Ovary (tissue), 7 donors: ENCODE measurements at regions not wholly inside any gene's neighbourhood (a gene's known extent, or its start where the extent isn't known, plus 50 kb on each side); places are given as distances from the start of the nearest gene placed in this dataset.

Experiments used
- DNase-seq, 5 donors: peaks; one replicate each; pipeline ENCODE4 v3.0.0-alpha.2; 2019 to 2020
- H3K27ac ChIP-seq, 2 donors: fragments of 200-600 bp; one replicate each; pipeline versions ENCODE4 v1.5.1 to v1.8.0; 2019 to 2022
- H3K27me3 ChIP-seq: fragments of 200-600 bp; one replicate; pipeline ENCODE4 v1.8.0; 2022
- H3K36me3 ChIP-seq: fragments of 200-600 bp; sonication (generic); one replicate; pipeline ENCODE4 v1.5.1; 2019
- H3K4me1 ChIP-seq: one replicate; pipeline ENCODE4 v1.8.1; 2013; ENCODE audit warnings: mild to moderate bottlenecking, moderate library complexity; ENCODE audit not compliant: insufficient read depth
- H3K4me3 ChIP-seq: fragments of 200-600 bp; sonication (generic); one replicate; pipeline ENCODE4 v1.5.1; 2017
- H3K9me3 ChIP-seq, 2 donors: fragments of 200-600 bp in 1 of 2; sonication (generic) in 1 of 2; one replicate each; pipeline versions ENCODE4 v1.5.1 to v1.8.1; 2013 to 2019; ENCODE audit warnings: mild to moderate bottlenecking in 1 of 2, moderate library complexity in 1 of 2
- EP300 ChIP-seq: sonication (generic); formaldehyde crosslinking; IDR thresholded peaks from one replicate; pipeline ENCODE4 v1.6.1; 2017; ENCODE audit warnings: antibody characterized with exemption
- POLR2A ChIP-seq: fragments of 450-650 bp; IDR thresholded peaks from one replicate; pipeline ENCODE4 v1.6.1; 2017; ENCODE audit warnings: antibody characterized with exemption, mild to moderate bottlenecking, moderate library complexity
- WGBS, 3 donors: extraction: QIAGEN DNeasy Blood & Tissue Kit in 1 of 3; methylation state at CpG; one replicate each; pipeline versions ENCODE4 v1.1.5 to v1.1.7; 2013 to 2017; 5-methylcytosine and 5-hydroxymethylcytosine counted together
- intact Hi-C, 4 donors: fragments of 100-400 bp; cut with DNase I; formaldehyde crosslinking; loops; one replicate each; pipeline versions ENCODE4 v1.11.0 to v1.15.1; 2022 to 2023
- TF ChIP-seq, protein P1 (sequence below), 3 donors: fragments of 450-650 bp in 2 of 3; fragments of 200-600 bp in 1 of 3; IDR thresholded peaks; one replicate each; pipeline versions ENCODE4 v1.5.1 to v1.8.0; 2016 to 2022; ENCODE audit warnings: antibody characterized with exemption in 3 of 3, mild to moderate bottlenecking in 1 of 3
- donor health status: DM: no; HTN: no; CAD: no; lungs with moderate emphysema.
- donor health status: DM: no; HTN: no; CAD: no.
- donor health status: Bipolar disorder and iron deficiency.
- donor health status: DM: no; HTN: no; CAD: no.
- donor health status: DM: yes; HTN: yes; CAD: no.

- no peak overlapping the region for H3K4me3 ChIP-seq
- H3K27me3 ChIP-seq = no peaks in the 10 kb centered on the region
- 41 to 46% (median 46%) methylated on average over 3 of the region's 3 CpGs for WGBS, 3 donors
- no peak overlapping the region for H3K27ac ChIP-seq
- peaks cover 2% of the 10 kb centered on the region for H3K4me1 ChIP-seq
- no peaks in the 10 kb centered on the region for H3K9me3 ChIP-seq
- no peak for DNase-seq
- H3K36me3 ChIP-seq = no peaks in the 10 kb centered on the region
- intact Hi-C loops = no loop called here
- no peak for TF ChIP-seq POLR2A
- TF ChIP-seq EP300 = no peak
- TF ChIP-seq, protein P1, sequence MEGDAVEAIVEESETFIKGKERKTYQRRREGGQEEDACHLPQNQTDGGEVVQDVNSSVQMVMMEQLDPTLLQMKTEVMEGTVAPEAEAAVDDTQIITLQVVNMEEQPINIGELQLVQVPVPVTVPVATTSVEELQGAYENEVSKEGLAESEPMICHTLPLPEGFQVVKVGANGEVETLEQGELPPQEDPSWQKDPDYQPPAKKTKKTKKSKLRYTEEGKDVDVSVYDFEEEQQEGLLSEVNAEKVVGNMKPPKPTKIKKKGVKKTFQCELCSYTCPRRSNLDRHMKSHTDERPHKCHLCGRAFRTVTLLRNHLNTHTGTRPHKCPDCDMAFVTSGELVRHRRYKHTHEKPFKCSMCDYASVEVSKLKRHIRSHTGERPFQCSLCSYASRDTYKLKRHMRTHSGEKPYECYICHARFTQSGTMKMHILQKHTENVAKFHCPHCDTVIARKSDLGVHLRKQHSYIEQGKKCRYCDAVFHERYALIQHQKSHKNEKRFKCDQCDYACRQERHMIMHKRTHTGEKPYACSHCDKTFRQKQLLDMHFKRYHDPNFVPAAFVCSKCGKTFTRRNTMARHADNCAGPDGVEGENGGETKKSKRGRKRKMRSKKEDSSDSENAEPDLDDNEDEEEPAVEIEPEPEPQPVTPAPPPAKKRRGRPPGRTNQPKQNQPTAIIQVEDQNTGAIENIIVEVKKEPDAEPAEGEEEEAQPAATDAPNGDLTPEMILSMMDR (IDR thresholded peaks at IDR 0.05) = no peak
Measured at GRCh38 chr5:88503406-88503805, 234.8 kb upstream of the TMEM161B start.

DNA sequence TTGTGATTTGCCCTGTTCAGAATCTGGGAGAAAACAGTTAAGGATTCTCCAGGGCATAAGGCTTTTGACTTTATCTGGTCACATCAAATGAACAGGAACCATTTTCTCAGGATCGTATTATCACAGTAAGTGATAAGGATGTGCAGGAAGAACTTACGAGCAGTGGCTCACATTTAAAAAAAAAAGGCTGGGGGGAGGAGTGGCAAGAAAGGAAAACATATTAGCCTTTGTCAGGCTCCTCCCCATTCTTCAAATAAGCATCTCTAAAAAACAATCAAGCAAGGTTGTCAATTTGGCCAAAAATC, 234.3 kb upstream of the TMEM161B start:
- no peaks in the 10 kb centered on the region for H3K9me3 ChIP-seq
- WGBS, 3 donors = 0 to 2% (median 2%) methylated on average over 2 of the region's 2 CpGs
- H3K27me3 ChIP-seq = no peaks in the 10 kb centered on the region
- H3K36me3 ChIP-seq = no peaks in the 10 kb centered on the region
- TF ChIP-seq, protein P1 (IDR thresholded peaks at IDR 0.05) = no peak
- TF ChIP-seq EP300 (no peak), POLR2A (no peak)
- intact Hi-C loops = no loop called here
- DNase-seq = no peak
- H3K4me3 ChIP-seq = peak overlapping the region; percentile 44
- H3K4me1 ChIP-seq = peaks cover 2% of the 10 kb centered on the region
- H3K27ac ChIP-seq = no peak overlapping the region

GRCh38 chr5:88502179-88503040, 233.8 kb upstream of the TMEM161B start:
- 10 to 14% (median 13%) methylated on average over 6 of the region's 6 CpGs for WGBS, 3 donors
- H3K27me3 ChIP-seq = no peaks in the 10 kb centered on the region
- peaks cover 2% of the 10 kb centered on the region for H3K4me1 ChIP-seq
- no peaks in the 10 kb centered on the region for H3K36me3 ChIP-seq
- no peaks in the 10 kb centered on the region for H3K9me3 ChIP-seq
- no peak overlapping the region for H3K27ac ChIP-seq
- TF ChIP-seq POLR2A = no peak
- no peak for TF ChIP-seq EP300
- TF ChIP-seq, protein P1 (IDR thresholded peaks at IDR 0.05) = no peak
- peak overlapping the region; percentile 44 for H3K4me3 ChIP-seq
- no peak for DNase-seq
- intact Hi-C loops = no loop called here

DNA sequence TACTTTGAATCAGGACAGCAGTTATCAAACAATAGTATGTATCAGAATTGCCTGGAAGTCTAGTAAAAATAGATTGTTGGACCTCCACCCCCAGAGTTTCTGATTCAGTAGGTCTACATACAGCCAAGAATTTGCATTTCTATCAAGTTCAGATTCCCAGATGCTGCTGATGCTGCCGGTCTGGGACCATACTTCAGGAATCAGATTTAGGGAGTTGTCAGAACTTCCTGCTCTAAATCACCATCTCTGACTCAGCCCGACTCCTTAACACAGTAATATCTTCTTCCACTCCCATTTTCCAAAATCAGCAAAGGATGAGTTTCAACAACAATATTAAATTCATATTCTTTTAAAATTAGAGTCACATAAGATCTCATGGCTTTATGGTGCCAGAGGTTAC, 227.2 kb upstream of the TMEM161B start:
- DNase-seq = no peak
- no peak for TF ChIP-seq POLR2A
- no peaks in the 10 kb centered on the region for H3K4me1 ChIP-seq
- H3K9me3 ChIP-seq = no peaks in the 10 kb centered on the region
- intact Hi-C loops = no loop called here
- H3K36me3 ChIP-seq = no peaks in the 10 kb centered on the region
- no peak overlapping the region for H3K27ac ChIP-seq
- WGBS, 3 donors = 5 to 10% (median 10%) methylated on average over 2 of the region's 2 CpGs
- H3K4me3 ChIP-seq = no peak overlapping the region
- H3K27me3 ChIP-seq = no peaks in the 10 kb centered on the region

DNA sequence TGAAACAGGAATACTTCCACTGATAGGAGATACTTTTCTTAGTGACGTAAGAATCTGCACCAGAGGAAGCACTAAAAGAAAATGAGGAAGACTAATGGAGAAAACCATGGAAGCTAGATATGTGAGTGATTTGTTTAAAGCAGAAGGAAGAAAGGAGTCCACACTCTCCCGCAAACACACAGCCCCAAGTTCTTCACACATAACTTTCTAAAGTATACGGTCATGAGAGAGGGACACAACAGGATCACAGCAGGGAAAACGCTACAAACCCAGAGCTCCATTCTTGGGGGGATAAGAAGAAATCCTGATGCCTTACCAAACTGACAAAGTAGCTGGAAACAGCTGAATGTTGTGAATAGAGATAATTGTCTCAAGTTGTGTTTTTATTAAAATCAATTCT, 222.2 kb upstream of the TMEM161B start:
- Histone ChIP-seq H3K36me3 (no peaks in the 10 kb centered on the region), H3K27ac (no peak overlapping the region), H3K9me3 (no peaks in the 10 kb centered on the region), H3K27me3 (no peaks in the 10 kb centered on the region), H3K4me3 (no peak overlapping the region), H3K4me1 (no peaks in the 10 kb centered on the region)
- intact Hi-C loops = no loop called here
- TF ChIP-seq, protein P1 (IDR thresholded peaks at IDR 0.05) = no peak
- TF ChIP-seq POLR2A (no peak), EP300 (no peak)
- WGBS, 3 donors = 37 to 47% (median 41%) methylated on average over 4 of the region's 4 CpGs
- DNase-seq = no peak
